ENCODE measurements at regions not wholly inside any gene's neighbourhood (a gene's known extent, or its start where the extent isn't known, plus 50 kb on each side); places are given as distances from the start of the nearest gene placed in this dataset.

GRCh38 chr9:104991144-104991953 lies 63.4 kb upstream of the ABCA1 start:
- Histone ChIP-seq H3K27ac (peak overlapping the region; percentile 95), H3K4me1 (ENCODE audit: insufficient read depth) (peaks cover 31% of the 10 kb centered on the region), H3K36me3 (replicated peaks; ENCODE audit: insufficient read depth, low read depth) (no peaks in the 10 kb centered on the region), H3K9me2 (replicated peaks; ENCODE audit: insufficient read depth) (no peaks in the 10 kb centered on the region), H2AFZ (peak overlapping the region; percentile 52), H3K4me3 (peak overlapping the region; percentile 39), H3K4me2 (peak overlapping the region; percentile 81), H4K20me1 (ENCODE audit: insufficient read depth, poor library complexity, severe bottlenecking) (no peaks in the 10 kb centered on the region), H3K79me2 (no peaks in the 10 kb centered on the region), H3K9me3 (ENCODE audit: low read depth) (no peaks in the 10 kb centered on the region), H3K27me3 (no peaks in the 10 kb centered on the region)
- 1% methylated on average over 60 of the region's 63 CpGs for WGBS (ENCODE audit: low lambda C conversion rate, missing lambda C conversion rate)
- no peak for TF ChIP-seq CTCF (IDR thresholded peaks at IDR 0.05; ENCODE audit: poor library complexity)
- TF ChIP-seq EZH2phosphoT487 (IDR thresholded peaks at IDR 0.05; ENCODE audit: low read depth, severe bottlenecking, unreplicated experiment), result no peak
- TF ChIP-seq EZH2 (IDR thresholded peaks at IDR 0.05; ENCODE audit: borderline replicate concordance), result no peak
- peak; percentile 95 for DNase-seq (ENCODE audit: low spot score)

- peak; percentile 32 for DNase-seq (ENCODE audit: low spot score)
- H3K4me2 ChIP-seq, result peak overlapping the region; percentile 81
- H3K79me2 ChIP-seq, result no peaks in the 10 kb centered on the region
- H3K36me3 ChIP-seq (replicated peaks; ENCODE audit: insufficient read depth, low read depth), result no peaks in the 10 kb centered on the region
- 45% methylated on average over 5 of the region's 5 CpGs for WGBS (ENCODE audit: low lambda C conversion rate, missing lambda C conversion rate)
- no peaks in the 10 kb centered on the region for H3K9me3 ChIP-seq (ENCODE audit: low read depth)
- H3K27me3 ChIP-seq, result no peaks in the 10 kb centered on the region
- H3K4me3 ChIP-seq, result no peak overlapping the region
- H3K4me1 ChIP-seq (ENCODE audit: insufficient read depth), result peaks cover 31% of the 10 kb centered on the region
- H4K20me1 ChIP-seq (ENCODE audit: insufficient read depth, poor library complexity, severe bottlenecking), result no peaks in the 10 kb centered on the region
- H2AFZ ChIP-seq, result peak overlapping the region; percentile 3
- peak overlapping the region; percentile 95 for H3K27ac ChIP-seq
- TF ChIP-seq EZH2phosphoT487 (IDR thresholded peaks at IDR 0.05; ENCODE audit: low read depth, severe bottlenecking, unreplicated experiment), result no peak
- no peaks in the 10 kb centered on the region for H3K9me2 ChIP-seq (replicated peaks; ENCODE audit: insufficient read depth)
These were observed 64.7 kb upstream of the ABCA1 start for GRCh38 chr9:104992659-104993058.

GRCh38 chr9:104993291-104993963 lies 65.5 kb upstream of the ABCA1 start:
- H3K27ac ChIP-seq, result peak overlapping the region; percentile 95
- TF ChIP-seq EZH2phosphoT487 (IDR thresholded peaks at IDR 0.05; ENCODE audit: low read depth, severe bottlenecking, unreplicated experiment) (no peak), CTCF (IDR thresholded peaks at IDR 0.05; ENCODE audit: poor library complexity) (no peak), EZH2 (IDR thresholded peaks at IDR 0.05; ENCODE audit: borderline replicate concordance) (no peak)
- H3K9me2 ChIP-seq (replicated peaks; ENCODE audit: insufficient read depth), result no peaks in the 10 kb centered on the region
- peak overlapping the region; percentile 3 for H2AFZ ChIP-seq
- no peak overlapping the region for H3K4me3 ChIP-seq
- H4K20me1 ChIP-seq (ENCODE audit: insufficient read depth, poor library complexity, severe bottlenecking), result no peaks in the 10 kb centered on the region
- H3K4me2 ChIP-seq, result peak overlapping the region; percentile 81
- no peaks in the 10 kb centered on the region for H3K9me3 ChIP-seq (ENCODE audit: low read depth)
- H3K79me2 ChIP-seq, result no peaks in the 10 kb centered on the region
- WGBS (ENCODE audit: low lambda C conversion rate, missing lambda C conversion rate), result 18% methylated on average over 9 of the region's 9 CpGs
- H3K36me3 ChIP-seq (replicated peaks; ENCODE audit: insufficient read depth, low read depth), result no peaks in the 10 kb centered on the region
- no peaks in the 10 kb centered on the region for H3K27me3 ChIP-seq
- peak; percentile 84 for DNase-seq (ENCODE audit: low spot score)
- H3K4me1 ChIP-seq (ENCODE audit: insufficient read depth), result peaks cover 31% of the 10 kb centered on the region

GRCh38 chr9:104997536-104997935 lies 69.6 kb upstream of the ABCA1 start:
- no peak overlapping the region for H2AFZ ChIP-seq
- 92% methylated on average over 2 of the region's 2 CpGs for WGBS (ENCODE audit: low lambda C conversion rate, missing lambda C conversion rate)
- no peak overlapping the region for H3K4me3 ChIP-seq
- no peaks in the 10 kb centered on the region for H3K9me3 ChIP-seq (ENCODE audit: low read depth)
- H3K9me2 ChIP-seq (replicated peaks; ENCODE audit: insufficient read depth), result no peaks in the 10 kb centered on the region
- TF ChIP-seq EZH2phosphoT487 (IDR thresholded peaks at IDR 0.05; ENCODE audit: low read depth, severe bottlenecking, unreplicated experiment) (no peak), CTCF (IDR thresholded peaks at IDR 0.05; ENCODE audit: poor library complexity) (no peak), EZH2 (IDR thresholded peaks at IDR 0.05; ENCODE audit: borderline replicate concordance) (no peak)
- no peak overlapping the region for H3K27ac ChIP-seq
- no peaks in the 10 kb centered on the region for H3K36me3 ChIP-seq (replicated peaks; ENCODE audit: insufficient read depth, low read depth)
- H3K4me2 ChIP-seq, result no peak overlapping the region
- no peak for DNase-seq (ENCODE audit: low spot score)
- no peaks in the 10 kb centered on the region for H3K79me2 ChIP-seq
- no peaks in the 10 kb centered on the region for H3K27me3 ChIP-seq
- peaks cover 15% of the 10 kb centered on the region for H3K4me1 ChIP-seq (ENCODE audit: insufficient read depth)
- H4K20me1 ChIP-seq (ENCODE audit: insufficient read depth, poor library complexity, severe bottlenecking), result no peaks in the 10 kb centered on the region
